ENCODE measurements at regions not wholly inside any gene's neighbourhood (a gene's known extent, or its start where the extent isn't known, plus 50 kb on each side); places are given as distances from the start of the nearest gene placed in this dataset.

DNA sequence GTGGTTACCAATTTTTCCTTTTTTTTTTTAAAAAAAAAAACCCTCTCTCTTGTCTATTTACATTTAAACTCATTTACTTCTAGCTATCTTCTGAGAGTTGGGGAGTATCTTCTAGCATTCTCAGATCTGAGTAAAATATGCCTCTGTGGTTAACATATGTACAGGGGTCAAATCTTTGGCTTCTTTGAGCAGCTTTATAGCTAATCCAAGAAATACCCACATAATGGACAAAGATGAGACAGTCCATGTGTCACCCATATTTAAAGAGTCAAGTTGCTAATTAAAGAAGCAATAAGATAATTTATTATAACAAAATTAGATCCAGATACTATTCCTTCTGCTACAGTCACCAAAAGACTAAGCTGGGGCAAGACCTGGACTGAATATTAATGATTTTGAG is 139.0 kb upstream of the HNRNPA3 start:
- TF ChIP-seq, protein P1, sequence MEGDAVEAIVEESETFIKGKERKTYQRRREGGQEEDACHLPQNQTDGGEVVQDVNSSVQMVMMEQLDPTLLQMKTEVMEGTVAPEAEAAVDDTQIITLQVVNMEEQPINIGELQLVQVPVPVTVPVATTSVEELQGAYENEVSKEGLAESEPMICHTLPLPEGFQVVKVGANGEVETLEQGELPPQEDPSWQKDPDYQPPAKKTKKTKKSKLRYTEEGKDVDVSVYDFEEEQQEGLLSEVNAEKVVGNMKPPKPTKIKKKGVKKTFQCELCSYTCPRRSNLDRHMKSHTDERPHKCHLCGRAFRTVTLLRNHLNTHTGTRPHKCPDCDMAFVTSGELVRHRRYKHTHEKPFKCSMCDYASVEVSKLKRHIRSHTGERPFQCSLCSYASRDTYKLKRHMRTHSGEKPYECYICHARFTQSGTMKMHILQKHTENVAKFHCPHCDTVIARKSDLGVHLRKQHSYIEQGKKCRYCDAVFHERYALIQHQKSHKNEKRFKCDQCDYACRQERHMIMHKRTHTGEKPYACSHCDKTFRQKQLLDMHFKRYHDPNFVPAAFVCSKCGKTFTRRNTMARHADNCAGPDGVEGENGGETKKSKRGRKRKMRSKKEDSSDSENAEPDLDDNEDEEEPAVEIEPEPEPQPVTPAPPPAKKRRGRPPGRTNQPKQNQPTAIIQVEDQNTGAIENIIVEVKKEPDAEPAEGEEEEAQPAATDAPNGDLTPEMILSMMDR (IDR thresholded peaks at IDR 0.05; ENCODE audit: low read depth, low read length): no peak

GRCh38 chr2:177074099-177074710 is 138.4 kb upstream of the HNRNPA3 start:
- TF ChIP-seq, protein P1 (IDR thresholded peaks at IDR 0.05; ENCODE audit: low read depth, low read length): no peak
- DNase-seq (ENCODE audit: extremely low read depth, low read depth): no peak

More for the DNA sequence above, 139.0 kb upstream of the HNRNPA3 start:
- DNase-seq (ENCODE audit: extremely low read depth, low read depth): no peak

- TF ChIP-seq, protein P1 (IDR thresholded peaks at IDR 0.05; ENCODE audit: low read depth, low read length): no peak
- no peak for DNase-seq (ENCODE audit: extremely low read depth, low read depth)
Measured at GRCh38 chr2:177075254-177075653, 137.3 kb upstream of the HNRNPA3 start.

GRCh38 chr2:177076636-177077179 is 135.9 kb upstream of the HNRNPA3 start:
- TF ChIP-seq, protein P1 (IDR thresholded peaks at IDR 0.05; ENCODE audit: low read depth, low read length): no peak
- DNase-seq (ENCODE audit: extremely low read depth, low read depth): no peak

- no peak for DNase-seq (ENCODE audit: extremely low read depth, low read depth)
Measured at GRCh38 chr2:177077778-177078177, 134.8 kb upstream of the HNRNPA3 start.

GRCh38 chr2:177078416-177078815 is 134.2 kb upstream of the HNRNPA3 start:
- TF ChIP-seq, protein P1 (IDR thresholded peaks at IDR 0.05; ENCODE audit: low read depth, low read length): no peak
- DNase-seq (ENCODE audit: extremely low read depth, low read depth): no peak

More at GRCh38 chr2:177077778-177078177, 134.8 kb upstream of the HNRNPA3 start:
- TF ChIP-seq, protein P1 (IDR thresholded peaks at IDR 0.05; ENCODE audit: low read depth, low read length): no peak

DNA sequence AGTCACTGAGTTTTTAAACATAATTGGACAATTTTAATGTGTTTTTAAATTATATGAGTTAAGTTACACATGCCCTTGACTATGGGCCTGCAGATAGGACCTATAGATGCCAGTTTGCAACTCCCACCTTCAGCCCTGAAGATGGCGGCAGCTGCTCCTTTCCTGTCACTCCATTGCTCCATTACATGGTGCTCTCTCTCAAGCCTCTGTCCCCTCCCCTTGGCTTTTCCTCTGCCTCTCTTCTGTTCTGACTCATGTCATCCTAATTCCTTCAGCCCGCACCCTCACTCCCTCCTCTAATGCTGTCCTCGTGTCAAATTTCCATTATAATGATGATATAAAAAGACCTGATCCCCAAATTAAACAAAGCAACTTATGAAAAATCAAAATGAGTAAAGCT is 133.7 kb upstream of the HNRNPA3 start:
- no peak for DNase-seq (ENCODE audit: extremely low read depth, low read depth)
- TF ChIP-seq, protein P1 (IDR thresholded peaks at IDR 0.05; ENCODE audit: low read depth, low read length): no peak
